Trophoblast cell (in vitro differentiated cells and primary cell): ENCODE measurements at regions not wholly inside any gene's neighbourhood (a gene's known extent, or its start where the extent isn't known, plus 50 kb on each side); places are given as distances from the start of the nearest gene placed in this dataset.

Experiments
- DNase-seq, 2 donors: peaks; one replicate each; pipeline ENCODE4 v3.0.0-alpha.2; 2016
- H2AFZ ChIP-seq: 2 replicates; pipeline ENCODE4 v1.6.1; 2013; ENCODE audit warnings: low read length, moderate library complexity, mild to moderate bottlenecking; ENCODE audit not compliant: insufficient read depth, poor library complexity
- H2AK5ac ChIP-seq: 2 replicates; pipeline ENCODE4 v1.6.1; 2013; ENCODE audit warnings: mild to moderate bottlenecking, low read length
- H2BK120ac ChIP-seq: 2 replicates; pipeline ENCODE4 v1.6.1; 2013; ENCODE audit warnings: low read length, mild to moderate bottlenecking, moderate library complexity; ENCODE audit not compliant: insufficient read depth, poor library complexity
- H2BK12ac ChIP-seq: 2 replicates; pipeline ENCODE4 v1.6.1; 2013; ENCODE audit warnings: mild to moderate bottlenecking, low read length, moderate library complexity
- H2BK5ac ChIP-seq: 2 replicates; pipeline ENCODE4 v1.6.1; 2013; ENCODE audit warnings: low read length, low read depth, moderate library complexity, mild to moderate bottlenecking; ENCODE audit not compliant: poor library complexity
- H3K14ac ChIP-seq: 2 replicates; pipeline ENCODE4 v1.6.1; 2013; ENCODE audit warnings: mild to moderate bottlenecking, low read length
- H3K18ac ChIP-seq: 2 replicates; pipeline ENCODE4 v1.6.1; 2013; ENCODE audit warnings: mild to moderate bottlenecking, low read length
- H3K23ac ChIP-seq: 2 replicates; pipeline ENCODE4 v1.6.1; 2013; ENCODE audit warnings: low read length
- H3K27ac ChIP-seq: 2 replicates; pipeline ENCODE4 v1.5.1; 2013; ENCODE audit warnings: low read depth, mild to moderate bottlenecking, inconsistent platforms, low read length, moderate library complexity
- H3K27me3 ChIP-seq: 2 replicates; pipeline ENCODE4 v1.6.1; 2013; ENCODE audit warnings: inconsistent platforms, mild to moderate bottlenecking, low read length, moderate library complexity; ENCODE audit not compliant: insufficient read depth
- H3K36me3 ChIP-seq, 2 experiments: 1 replicate in 1 of 2; 2 replicates in 1 of 2; pipeline ENCODE4 v1.6.1; 2013; ENCODE audit warnings: low read length in 2 of 2, mild to moderate bottlenecking in 2 of 2, moderate library complexity in 1 of 2; ENCODE audit not compliant: insufficient read depth in 2 of 2, control insufficient read depth in 1 of 2
- H3K4ac ChIP-seq: 2 replicates; pipeline ENCODE4 v1.6.1; 2013; ENCODE audit warnings: low read depth, mild to moderate bottlenecking, low read length, moderate library complexity
- H3K4me1 ChIP-seq, 2 experiments: 1 replicate in 1 of 2; 2 replicates in 1 of 2; pipeline ENCODE4 v1.6.1; 2013; ENCODE audit warnings: low read length in 2 of 2, mild to moderate bottlenecking in 2 of 2, moderate library complexity in 1 of 2; ENCODE audit not compliant: insufficient read depth in 2 of 2, control insufficient read depth in 1 of 2
- H3K4me2 ChIP-seq: 2 replicates; pipeline ENCODE4 v1.6.1; 2013; ENCODE audit warnings: inconsistent platforms, mild to moderate bottlenecking, low read length, moderate library complexity
- H3K4me3 ChIP-seq: 2 replicates; pipeline ENCODE4 v1.5.1; 2013; ENCODE audit warnings: mild to moderate bottlenecking, low read depth, low read length, inconsistent platforms
- H3K79me1 ChIP-seq: one replicate; pipeline ENCODE4 v1.6.1; 2013; ENCODE audit warnings: low read length
- H3K79me2 ChIP-seq: 2 replicates; pipeline ENCODE4 v1.6.1; 2013; ENCODE audit warnings: low read length, mild to moderate bottlenecking; ENCODE audit not compliant: control insufficient read depth, insufficient read depth, poor library complexity
- H3K9ac ChIP-seq: 2 replicates; pipeline ENCODE4 v1.6.1; 2013; ENCODE audit warnings: mild to moderate bottlenecking, low read length
- H3K9me3 ChIP-seq: 2 replicates; pipeline ENCODE4 v1.6.1; 2013; ENCODE audit warnings: low read depth, mild to moderate bottlenecking, control low read depth, inconsistent platforms, low read length; ENCODE audit not compliant: insufficient read depth
- H4K12ac ChIP-seq: 2 replicates; pipeline ENCODE4 v1.6.1; 2013; ENCODE audit warnings: low read depth, mild to moderate bottlenecking, low read length, moderate library complexity
- H4K8ac ChIP-seq: 2 replicates; pipeline ENCODE4 v1.6.1; 2013; ENCODE audit warnings: low read depth, mild to moderate bottlenecking, low read length, moderate library complexity
- H4K91ac ChIP-seq: one replicate; pipeline ENCODE4 v1.6.1; 2013; ENCODE audit warnings: low read depth, mild to moderate bottlenecking, low read length, moderate library complexity
- WGBS: extraction: QIAGEN DNeasy Blood & Tissue Kit; methylation state at CpG from one replicate; pipeline ENCODE4 v1.1.7; 2013; ENCODE audit warnings: missing lambda C conversion rate; ENCODE audit not compliant: insufficient read length, insufficient coverage; ENCODE audit errors: extremely low coverage; 5-methylcytosine and 5-hydroxymethylcytosine counted together

- Histone ChIP-seq H2BK120ac (no peak overlapping the region), H3K4ac (no peak overlapping the region), H3K18ac (no peak overlapping the region), H2AFZ (no peak overlapping the region), H3K27me3 (peaks cover 2% of the 10 kb centered on the region), H3K36me3 (no peaks in the 10 kb centered on the region), H3K27ac (no peak overlapping the region), H3K14ac (no peak overlapping the region), H3K4me3 (no peak overlapping the region), H4K8ac (no peak overlapping the region), H4K12ac (no peak overlapping the region), H2BK12ac (no peak overlapping the region), H4K91ac (no peak overlapping the region), H3K9ac (no peak overlapping the region), H2BK5ac (no peak overlapping the region), H3K23ac (no peak overlapping the region), H2AK5ac (no peak overlapping the region), H3K4me1 (peaks cover 0 to 2% of the 10 kb centered on the region in 2 experiments), H3K9me3 (peaks cover 2% of the 10 kb centered on the region), H3K79me1 (no peaks in the 10 kb centered on the region), H3K4me2 (no peak overlapping the region), H3K79me2 (no peaks in the 10 kb centered on the region)
- WGBS = no CpG with 5 or more reads among the region's 8 CpGs
- DNase-seq = no peak
These were observed 71.2 kb downstream of the DIO3 start for GRCh38 chr14:101632520-101632919.

- no peak for DNase-seq
- Histone ChIP-seq H3K18ac (no peak overlapping the region), H3K14ac (no peak overlapping the region), H3K23ac (no peak overlapping the region), H2BK12ac (no peak overlapping the region), H3K4me2 (no peak overlapping the region), H2BK120ac (no peak overlapping the region), H2AK5ac (no peak overlapping the region), H3K36me3 (no peaks in the 10 kb centered on the region), H4K91ac (no peak overlapping the region), H4K8ac (no peak overlapping the region), H3K27me3 (peaks cover 2% of the 10 kb centered on the region), H3K79me2 (no peaks in the 10 kb centered on the region), H3K79me1 (no peaks in the 10 kb centered on the region), H2BK5ac (no peak overlapping the region), H3K4ac (no peak overlapping the region), H3K4me3 (no peak overlapping the region), H4K12ac (no peak overlapping the region), H3K4me1 (peaks cover 0 to 2% of the 10 kb centered on the region in 2 experiments), H3K9me3 (peaks cover 2% of the 10 kb centered on the region), H2AFZ (no peak overlapping the region), H3K9ac (no peak overlapping the region), H3K27ac (no peak overlapping the region)
- WGBS = no CpG with 5 or more reads among the region's 10 CpGs
These were observed 72.0 kb downstream of the DIO3 start for GRCh38 chr14:101633276-101633675.

- H2BK120ac ChIP-seq = no peak overlapping the region
- H3K9me3 ChIP-seq = peaks cover 2% of the 10 kb centered on the region
- no peak overlapping the region for H4K91ac ChIP-seq
- no peak overlapping the region for H3K4me3 ChIP-seq
- no peak overlapping the region for H2BK12ac ChIP-seq
- no peak overlapping the region for H3K18ac ChIP-seq
- H3K23ac ChIP-seq = no peak overlapping the region
- no peak overlapping the region for H3K14ac ChIP-seq
- no peaks in the 10 kb centered on the region for H3K79me2 ChIP-seq
- WGBS = no CpG with 5 or more reads among the region's 20 CpGs
- H2BK5ac ChIP-seq = no peak overlapping the region
- H3K27me3 ChIP-seq = no peaks in the 10 kb centered on the region
- H3K27ac ChIP-seq = no peak overlapping the region
- H2AFZ ChIP-seq = no peak overlapping the region
- no peaks in the 10 kb centered on the region for H3K36me3 ChIP-seq
- no peak overlapping the region for H4K8ac ChIP-seq
- no peaks in the 10 kb centered on the region for H3K4me1 ChIP-seq
- H3K79me1 ChIP-seq = no peaks in the 10 kb centered on the region
- no peak for DNase-seq
- no peak overlapping the region for H2AK5ac ChIP-seq
- no peak overlapping the region for H4K12ac ChIP-seq
- no peak overlapping the region for H3K4me2 ChIP-seq
- no peak overlapping the region for H3K9ac ChIP-seq
- H3K4ac ChIP-seq = no peak overlapping the region
These were observed 73.0 kb downstream of the DIO3 start for GRCh38 chr14:101634202-101634849.

GRCh38 chr14:101634850-101635748 lies 73.8 kb downstream of the DIO3 start:
- WGBS = no CpG with 5 or more reads among the region's 56 CpGs
- H3K9me3 ChIP-seq = no peaks in the 10 kb centered on the region
- H2AFZ ChIP-seq = no peak overlapping the region
- no peak overlapping the region for H3K18ac ChIP-seq
- H2BK5ac ChIP-seq = no peak overlapping the region
- H3K23ac ChIP-seq = no peak overlapping the region
- no peak overlapping the region for H2BK12ac ChIP-seq
- no peak for DNase-seq
- no peaks in the 10 kb centered on the region for H3K79me1 ChIP-seq
- H3K4ac ChIP-seq = no peak overlapping the region
- no peak overlapping the region for H3K14ac ChIP-seq
- H2AK5ac ChIP-seq = no peak overlapping the region
- no peak overlapping the region for H3K4me3 ChIP-seq
- no peak overlapping the region for H2BK120ac ChIP-seq
- no peaks in the 10 kb centered on the region for H3K27me3 ChIP-seq
- H4K91ac ChIP-seq = no peak overlapping the region
- no peaks in the 10 kb centered on the region for H3K4me1 ChIP-seq
- H3K9ac ChIP-seq = no peak overlapping the region
- H3K36me3 ChIP-seq = no peaks in the 10 kb centered on the region
- H3K27ac ChIP-seq = no peak overlapping the region
- H4K8ac ChIP-seq = no peak overlapping the region
- H3K4me2 ChIP-seq = no peak overlapping the region
- no peak overlapping the region for H4K12ac ChIP-seq
- no peaks in the 10 kb centered on the region for H3K79me2 ChIP-seq
